GM12874 (cell line): ENCODE measurements at regions not wholly inside any gene's neighbourhood (a gene's known extent, or its start where the extent isn't known, plus 50 kb on each side); places are given as distances from the start of the nearest gene placed in this dataset.

Experiments used
- CTCF ChIP-seq: IDR thresholded peaks from 2 replicates; pipeline ENCODE4 v1.5.1; 2011; ENCODE audit warnings: low read depth, mild to moderate bottlenecking, control low read depth, low read length, moderate library complexity; ENCODE audit not compliant: insufficient read depth

DNA sequence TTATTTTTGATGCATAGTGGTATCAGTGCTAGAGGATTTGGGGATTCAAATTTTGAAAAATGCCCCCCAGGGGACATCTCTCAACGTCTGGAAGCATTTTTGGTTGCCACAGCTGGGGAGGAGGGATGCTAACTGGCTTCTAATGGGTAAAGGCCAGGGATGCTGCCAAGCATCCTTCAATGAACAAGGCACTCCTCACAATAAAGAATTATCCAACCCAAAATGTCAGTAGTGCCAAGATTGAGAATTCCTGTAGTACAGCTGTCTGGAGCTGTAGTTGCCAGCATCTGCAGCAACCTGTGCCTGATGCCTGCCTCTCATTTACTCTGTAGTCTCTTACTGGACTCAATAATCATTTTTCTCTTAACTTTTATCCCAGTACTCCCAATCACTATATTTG lies 53.5 kb downstream of the SEPTIN7 start:
- no peak for TF ChIP-seq CTCF

DNA sequence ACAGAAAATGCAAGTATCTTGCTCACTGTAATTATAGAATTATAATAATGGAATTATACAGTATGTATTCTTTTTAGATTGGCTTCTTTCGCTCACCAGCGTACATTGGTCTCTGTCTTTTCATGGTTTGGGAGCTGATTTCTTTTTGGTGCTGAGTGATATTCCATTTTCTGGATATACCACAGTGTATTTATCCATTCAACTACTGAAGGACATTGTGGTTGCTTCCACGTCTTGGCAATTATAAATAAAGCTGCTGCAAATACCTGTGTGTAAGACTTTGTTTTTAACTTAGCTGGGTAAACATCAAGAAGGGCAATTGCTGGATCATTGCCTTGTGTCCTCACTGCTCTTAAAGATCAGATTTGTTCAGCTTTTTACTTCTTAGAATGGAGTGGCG lies 55.3 kb downstream of the SEPTIN7 start:
- no peak for TF ChIP-seq CTCF

DNA sequence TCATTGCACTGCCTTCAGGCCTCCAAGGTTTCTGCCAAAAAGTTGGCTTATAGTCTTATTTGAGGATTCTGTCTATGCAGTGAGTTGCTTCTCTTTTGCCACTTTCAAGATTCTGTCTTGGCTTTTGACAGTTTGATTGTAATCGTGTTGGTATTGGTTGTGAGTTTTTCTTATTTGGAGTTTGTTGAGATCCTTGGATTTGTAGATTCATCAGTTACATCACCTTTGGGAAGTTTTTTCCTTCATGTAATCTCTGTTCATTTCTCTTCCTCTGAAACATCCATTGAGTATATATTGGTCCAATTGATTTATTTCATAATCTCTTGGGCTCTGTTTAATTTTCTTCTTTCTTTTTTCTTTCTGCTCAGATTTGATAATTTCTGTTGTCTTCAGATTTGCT lies 59.8 kb downstream of the SEPTIN7 start:
- TF ChIP-seq CTCF: no peak

DNA sequence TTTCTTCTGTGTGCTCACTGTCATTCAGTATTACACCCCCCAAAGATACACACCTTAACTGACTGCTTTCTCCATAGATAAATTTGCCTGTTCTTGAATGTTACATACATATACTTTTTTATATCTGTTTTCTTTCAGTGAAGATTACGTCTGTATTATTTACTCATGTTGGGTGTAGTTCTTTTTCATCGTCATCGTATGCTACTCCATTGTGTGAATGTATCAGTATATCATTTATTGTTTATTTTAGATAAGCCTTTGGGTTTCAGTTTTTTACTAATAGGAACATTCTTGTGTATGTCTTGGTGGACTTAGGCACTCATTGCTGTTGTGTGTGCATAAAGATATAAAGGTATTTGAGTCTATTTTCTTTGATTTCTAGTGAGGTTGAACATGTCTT lies 64.4 kb downstream of the SEPTIN7 start:
- no peak for TF ChIP-seq CTCF

DNA sequence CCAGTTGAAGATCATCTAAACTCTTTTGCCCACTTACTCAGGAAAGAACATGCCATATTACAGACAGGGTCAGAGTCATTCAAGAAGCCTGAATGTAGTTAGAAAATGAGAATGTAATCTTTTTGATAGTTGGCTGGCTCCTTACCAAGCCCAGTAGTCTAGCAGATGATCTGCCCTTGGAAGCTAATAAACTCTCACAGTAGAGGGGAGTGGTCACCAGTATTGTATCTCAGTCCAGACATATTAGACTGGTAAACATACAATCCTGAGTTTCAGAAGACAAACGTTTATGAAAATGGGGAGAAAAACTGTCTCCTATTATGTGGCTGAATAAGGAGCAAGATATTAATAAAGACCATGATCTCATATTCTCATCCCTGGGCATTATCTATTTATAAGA lies 65.3 kb downstream of the SEPTIN7 start:
- no peak for TF ChIP-seq CTCF

DNA sequence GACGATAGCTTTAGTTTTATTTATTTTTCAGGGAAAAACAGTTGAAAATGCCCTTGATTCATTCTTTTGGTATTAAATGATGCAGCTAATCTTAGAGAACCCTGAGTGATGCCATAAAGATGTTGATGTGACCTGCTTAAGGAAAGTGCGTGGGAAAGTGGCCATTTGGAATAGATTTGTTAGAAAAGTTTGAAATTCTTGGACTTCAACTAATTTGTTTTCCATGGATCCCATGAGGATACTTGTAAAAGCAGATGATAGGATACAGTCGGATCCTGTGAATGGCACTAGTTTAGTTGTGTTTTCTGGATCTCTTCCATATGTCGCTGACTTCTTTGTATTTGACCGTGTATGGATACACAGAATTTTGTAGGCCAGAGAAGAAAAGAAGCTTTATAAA lies 69.0 kb downstream of the SEPTIN7 start:
- TF ChIP-seq CTCF: no peak

- TF ChIP-seq CTCF: no peak
Measured at GRCh38 chr7:35871856-35872255, 71.0 kb downstream of the SEPTIN7 start.

- TF ChIP-seq CTCF: no peak
Measured at GRCh38 chr7:35874886-35875285, 74.0 kb downstream of the SEPTIN7 start.
